NOMO-1 treated with DMSO at 0.1 percent for 48 hours (cell line): ENCODE measurements at regions not wholly inside any gene's neighbourhood (a gene's known extent, or its start where the extent isn't known, plus 50 kb on each side); places are given as distances from the start of the nearest gene placed in this dataset.

Experiments used
- DNase-seq: peaks from one replicate; lab custom pipeline; 2025; ENCODE audit not compliant: unreplicated experiment; lab: John Stamatoyannopoulos, UW

GRCh38 chr13:109533350-109533749, 253.0 kb downstream of the IRS2 start:
- DNase-seq = no peak

- no peak for DNase-seq
Measured at GRCh38 chr13:109529964-109530363, 256.4 kb downstream of the IRS2 start.

DNA sequence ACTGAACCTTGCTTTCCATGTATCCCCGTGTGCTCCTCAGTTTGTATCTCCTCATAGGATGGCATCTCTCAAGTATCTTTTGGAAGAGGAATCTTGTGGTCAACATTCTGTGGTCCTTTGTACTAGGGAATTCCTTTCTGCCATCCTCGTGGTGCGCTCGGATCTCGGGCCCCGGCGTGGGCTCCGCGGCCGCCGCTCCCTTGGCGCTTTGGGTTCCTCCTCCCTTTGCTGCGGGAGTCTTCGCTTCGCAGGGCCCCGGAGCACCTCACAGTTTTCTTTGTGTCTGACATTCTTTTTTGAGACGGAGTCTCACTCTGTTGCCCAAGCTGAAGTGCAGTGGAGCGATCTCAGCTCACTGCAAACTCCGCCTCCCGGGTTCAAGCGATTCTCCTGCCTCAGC, 264.7 kb downstream of the IRS2 start:
- DNase-seq = no peak

GRCh38 chr13:109517517-109517916, 268.9 kb downstream of the IRS2 start:
- no peak for DNase-seq

DNA sequence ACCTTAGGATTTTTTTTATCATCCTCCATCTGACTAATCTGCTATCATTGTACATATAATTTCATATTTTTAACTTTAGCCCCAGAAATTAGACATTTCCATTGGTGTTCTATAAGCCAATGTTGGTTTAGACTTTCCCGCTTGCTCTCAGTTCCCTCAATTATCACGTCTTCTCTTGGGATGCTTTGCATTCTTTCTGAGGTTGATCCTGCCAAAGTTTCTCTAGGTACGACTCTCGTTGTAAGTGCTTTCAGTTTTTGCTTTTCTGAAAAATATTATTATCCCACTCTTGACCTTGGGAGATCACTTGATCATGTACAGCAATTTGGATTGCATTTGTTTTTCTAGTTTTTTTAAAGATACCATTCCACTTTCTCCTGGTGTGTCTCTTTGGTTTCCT, 270.2 kb downstream of the IRS2 start:
- no peak for DNase-seq

- DNase-seq = no peak
Measured at GRCh38 chr13:109510013-109510412, 276.4 kb downstream of the IRS2 start.

- no peak for DNase-seq
Measured at GRCh38 chr13:109509154-109509900, 277.1 kb downstream of the IRS2 start.

DNA sequence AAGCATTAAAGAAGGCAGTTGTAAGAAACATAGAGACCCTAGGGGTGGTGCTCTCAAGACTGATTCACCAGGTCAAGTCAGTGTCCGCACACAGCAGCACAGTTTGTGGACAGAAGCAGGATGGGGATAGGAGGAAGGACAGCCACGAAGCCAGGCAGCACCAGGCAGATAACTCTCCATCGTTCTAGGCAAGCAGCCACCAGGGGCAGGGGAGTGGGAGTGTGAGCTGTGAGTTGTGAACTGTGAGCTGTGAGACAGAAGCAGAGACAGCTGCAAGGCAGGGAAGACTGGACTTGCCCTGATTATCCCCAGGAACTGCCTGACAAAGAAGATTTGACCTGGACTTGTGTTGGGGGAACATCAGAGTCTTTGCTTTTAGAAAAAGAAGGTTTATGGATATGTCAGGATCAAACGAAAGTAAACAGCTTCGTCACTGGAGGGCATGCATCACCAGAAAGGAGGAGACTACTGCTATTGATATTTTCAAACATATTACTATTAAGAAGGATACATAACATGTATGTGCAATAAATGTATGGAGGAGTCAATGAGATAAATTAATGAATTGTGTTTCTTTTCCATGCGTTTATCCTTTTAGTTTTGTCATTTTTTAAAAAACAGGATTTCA, 286.1 kb downstream of the IRS2 start:
- DNase-seq = no peak

DNA sequence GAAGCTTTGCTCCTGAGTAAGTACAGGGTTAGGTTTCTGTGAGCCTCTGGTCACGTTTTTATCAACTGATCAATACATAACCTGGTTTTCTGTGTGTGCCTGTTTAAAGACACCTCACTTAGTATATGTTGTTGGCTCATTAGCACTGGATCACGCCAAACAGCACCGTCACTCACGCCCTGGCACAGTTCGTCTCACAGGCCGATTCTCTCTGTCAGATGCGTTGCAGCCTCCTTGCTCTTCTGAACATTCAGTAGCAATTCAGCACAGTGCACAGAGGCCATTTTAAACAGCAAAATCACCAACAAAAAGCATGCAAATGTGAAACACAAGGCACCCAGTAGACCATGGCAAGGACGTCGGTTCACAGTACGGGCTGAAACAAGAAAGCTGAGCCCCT, 288.5 kb downstream of the IRS2 start:
- DNase-seq = no peak

- no peak for DNase-seq
Measured at GRCh38 chr13:109496216-109496615, 290.2 kb downstream of the IRS2 start.

- no peak for DNase-seq
Measured at GRCh38 chr13:109494925-109495369, 291.4 kb downstream of the IRS2 start.

DNA sequence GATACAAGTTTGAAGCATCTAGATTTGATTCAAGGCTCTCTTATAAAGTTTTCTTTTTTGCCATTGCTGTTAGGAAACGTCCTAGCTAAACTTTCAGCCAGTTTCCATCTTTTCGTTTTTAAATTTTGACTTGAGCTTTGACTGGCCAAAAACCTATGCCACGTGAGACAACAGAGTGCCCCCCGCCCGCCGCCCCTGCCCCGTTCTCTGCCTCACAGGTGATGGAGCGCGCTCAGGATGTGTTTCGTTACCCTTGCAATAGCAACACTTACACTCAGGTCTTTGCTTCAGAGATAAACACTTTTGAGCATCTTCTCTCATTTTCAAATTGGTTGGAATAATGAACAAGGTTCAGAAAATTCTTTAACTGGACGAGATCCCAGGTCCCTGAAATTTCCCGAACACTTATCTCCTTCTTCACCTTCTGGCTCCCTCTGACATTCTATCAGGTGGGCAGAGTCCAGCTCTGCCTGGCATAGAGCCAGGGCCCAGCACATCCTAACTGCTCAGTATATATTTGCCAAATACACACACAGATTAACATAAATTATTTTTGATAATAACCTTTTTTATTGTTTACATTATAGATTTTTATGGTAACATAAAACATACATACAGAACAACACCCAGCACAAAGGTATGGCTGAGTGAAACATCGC, 301.1 kb downstream of the IRS2 start:
- DNase-seq = no peak

GRCh38 chr13:109483284-109483683, 303.1 kb downstream of the IRS2 start:
- DNase-seq = no peak

- DNase-seq = no peak
Measured at GRCh38 chr13:109481040-109481439, 305.3 kb downstream of the IRS2 start.

GRCh38 chr13:109480011-109480955, 306.1 kb downstream of the IRS2 start:
- DNase-seq = no peak

- no peak for DNase-seq
Measured at GRCh38 chr13:109479534-109479933, 306.8 kb downstream of the IRS2 start.

- DNase-seq = no peak
Measured at GRCh38 chr13:109476001-109476400, 310.4 kb downstream of the IRS2 start.

GRCh38 chr13:109468123-109468522, 318.3 kb downstream of the IRS2 start:
- no peak for DNase-seq

DNA sequence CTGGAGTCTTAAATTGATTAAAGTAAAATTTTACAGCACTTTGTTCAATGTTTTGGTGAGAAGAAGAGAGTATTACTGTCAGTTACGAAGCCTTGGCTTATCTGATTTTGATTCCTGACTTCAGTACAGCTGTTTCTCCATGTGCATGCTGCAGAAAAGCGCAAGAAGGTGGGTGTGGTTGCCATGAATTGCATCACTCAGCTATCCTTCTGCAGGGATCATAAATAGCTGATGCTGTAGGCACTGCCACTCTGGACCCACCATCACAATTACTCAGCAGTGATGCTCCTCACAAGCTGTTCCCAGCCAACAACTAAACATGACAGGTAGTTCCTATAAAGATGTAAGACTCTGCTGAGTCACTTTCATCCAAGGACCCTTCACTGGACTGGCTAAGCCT, 321.2 kb downstream of the IRS2 start:
- no peak for DNase-seq

- DNase-seq = no peak
Measured at GRCh38 chr13:109454167-109454917, 332.0 kb downstream of the IRS2 start.
